SK-N-SH (cell line): ENCODE measurements at regions not wholly inside any gene's neighbourhood (a gene's known extent, or its start where the extent isn't known, plus 50 kb on each side); places are given as distances from the start of the nearest gene placed in this dataset.

Source experiments
- CTCF ChIA-PET: fragments of 300-600, 350-600 bp; formaldehyde crosslinking; extraction: SDS; loops from one replicate; lab custom pipeline; 2021; lab: Yijun Ruan, JAX
- POLR2A ChIA-PET: fragments of 350-600 bp; sonication (Branson Sonifier 250); formaldehyde crosslinking; extraction: SDS; loops from one replicate; lab custom pipeline; 2020; ENCODE audit warnings: antibody characterized with exemption, inconsistent platforms; lab: Yijun Ruan, JAX
- DNase-seq: peaks from one replicate; pipeline ENCODE4 v3.0.0; 2012
- H2AFZ ChIP-seq: fragments of 200-600 bp; sonication (generic); 2 replicates; pipeline ENCODE4 v1.8.1; 2016; ENCODE audit warnings: antibody characterized with exemption, mild to moderate bottlenecking, low read depth
- H3F3A ChIP-seq: fragments of 200-600 bp; sonication (generic); replicated peaks from 2 replicates; pipeline ENCODE3; 2016; ENCODE audit warnings: antibody characterized with exemption, mild to moderate bottlenecking; ENCODE audit not compliant: insufficient read depth
- H3K27ac ChIP-seq, 2 experiments: fragments of 200-500 bp in 1 of 2; fragments of 200-600 bp in 1 of 2; sonication (Bioruptor generic) in 1 of 2; sonication (generic), shearing (Covaris generic) in 1 of 2; 2 replicates each; pipeline versions ENCODE4 v1.5.1 to v1.6.1; 2014 to 2016; ENCODE audit warnings: low read depth in 2 of 2, inconsistent platforms in 1 of 2, low read length in 1 of 2, mild to moderate bottlenecking in 1 of 2, mixed read lengths in 1 of 2
- H3K27me3 ChIP-seq: fragments of 200-600 bp; sonication (generic), shearing (Covaris generic); 2 replicates; pipeline ENCODE4 v1.6.1; 2016; ENCODE audit warnings: mixed run types; ENCODE audit not compliant: insufficient read depth
- H3K36me3 ChIP-seq, 2 experiments: fragments of 200-500 bp in 1 of 2; fragments of 200-600 bp in 1 of 2; sonication (Bioruptor generic) in 1 of 2; sonication (generic) in 1 of 2; replicated peaks in 1 of 2; 2 replicates each; pipeline versions ENCODE3 to v1.5.1; 2014 to 2016; ENCODE audit warnings: low read length in 1 of 2, mild to moderate bottlenecking in 1 of 2; ENCODE audit not compliant: insufficient read depth in 2 of 2, control insufficient read depth in 1 of 2
- H3K4me1 ChIP-seq, 2 experiments: fragments of 200-500 bp in 1 of 2; fragments of 200-600 bp in 1 of 2; sonication (Bioruptor generic) in 1 of 2; sonication (generic), shearing (Covaris generic) in 1 of 2; 2 replicates each; pipeline versions ENCODE4 v1.5.1 to v1.6.1; 2014 to 2016; ENCODE audit warnings: low read depth in 1 of 2, low read length in 1 of 2, mixed run types in 1 of 2; ENCODE audit not compliant: insufficient read depth in 2 of 2, control insufficient read depth in 1 of 2
- H3K4me2 ChIP-seq: fragments of 200-600 bp; sonication (generic), shearing (Covaris generic); 2 replicates; pipeline ENCODE4 v1.6.1; 2017; ENCODE audit warnings: mixed run types
- H3K4me3 ChIP-seq, 2 experiments: fragments of 200-500 bp in 1 of 2; fragments of 200-600 bp in 1 of 2; sonication (Bioruptor generic) in 1 of 2; sonication (generic), shearing (Covaris generic) in 1 of 2; 2 replicates each; pipeline versions ENCODE4 v1.5.1 to v1.8.1; 2014 to 2016; ENCODE audit warnings: low read depth in 2 of 2, inconsistent platforms in 1 of 2, low read length in 1 of 2, mild to moderate bottlenecking in 1 of 2, mixed read lengths in 1 of 2, moderate library complexity in 1 of 2
- H3K79me2 ChIP-seq: fragments of 200-600 bp; sonication (generic); 2 replicates; pipeline ENCODE4 v1.8.1; 2017; ENCODE audit warnings: mild to moderate bottlenecking; ENCODE audit not compliant: insufficient read depth
- H3K9ac ChIP-seq: fragments of 200-600 bp; sonication (generic); 2 replicates; pipeline ENCODE4 v1.6.1; 2017; ENCODE audit warnings: mixed run types
- H3K9me2 ChIP-seq: fragments of 200-600 bp; sonication (generic); 2 replicates; pipeline ENCODE4 v1.6.1; 2017; ENCODE audit warnings: mixed run types
- H3K9me3 ChIP-seq: fragments of 200-600 bp; sonication (generic); 2 replicates; pipeline ENCODE4 v1.6.1; 2017; ENCODE audit warnings: mixed run types, mild to moderate bottlenecking, moderate library complexity
- H4K20me1 ChIP-seq: fragments of 200-600 bp; sonication (generic); 2 replicates; pipeline ENCODE4 v1.6.1; 2017; ENCODE audit warnings: mild to moderate bottlenecking, mixed run types; ENCODE audit not compliant: insufficient read depth
- CTCF ChIP-seq: fragments of 200-600 bp; sonication (generic); IDR thresholded peaks from 2 replicates; pipeline ENCODE4 v1.6.1; 2017; ENCODE audit warnings: antibody characterized with exemption, mild to moderate bottlenecking, moderate library complexity
- ELF1 ChIP-seq: IDR thresholded peaks from 2 replicates; pipeline ENCODE4 v1.4.0; 2012
- EP300 ChIP-seq, 2 experiments: IDR thresholded peaks; 2 replicates each; pipeline versions ENCODE4 v1.4.0 to v1.6.1; 2012; ENCODE audit warnings: borderline replicate concordance in 1 of 2, low read depth in 1 of 2, low read length in 1 of 2
- EZH2phosphoT487 ChIP-seq: fragments of 200-600 bp; sonication (generic); IDR thresholded peaks from 2 replicates; pipeline ENCODE4 v1.6.1; 2017; ENCODE audit warnings: low read depth, mixed run types, mild to moderate bottlenecking, antibody characterized with exemption, moderate library complexity, borderline replicate concordance
- FOSL2 ChIP-seq: IDR thresholded peaks from 2 replicates; pipeline ENCODE4 v1.4.0; 2012; ENCODE audit warnings: low read depth, mild to moderate bottlenecking, moderate library complexity, borderline replicate concordance
- FOXM1 ChIP-seq: IDR thresholded peaks from 2 replicates; pipeline ENCODE4 v1.4.0; 2012; ENCODE audit warnings: low read depth, mild to moderate bottlenecking
- GABPA ChIP-seq: IDR thresholded peaks from 2 replicates; pipeline ENCODE4 v1.4.0; 2012; ENCODE audit warnings: low read depth, mild to moderate bottlenecking
- GATA2 ChIP-seq: sonication (generic); formaldehyde crosslinking; IDR thresholded peaks from 2 replicates; pipeline ENCODE4 v1.5.0; 2020; ENCODE audit warnings: mild to moderate bottlenecking, missing genetic modification reagents
- JUND ChIP-seq: IDR thresholded peaks from 2 replicates; pipeline ENCODE4 v1.4.0; 2012
- MAX ChIP-seq: IDR thresholded peaks from 2 replicates; pipeline ENCODE4 v1.4.0; 2012; ENCODE audit warnings: low read depth
- NRF1 ChIP-seq: IDR thresholded peaks from 2 replicates; pipeline ENCODE4 v1.6.1; 2012; ENCODE audit warnings: low read depth, mild to moderate bottlenecking, low read length
- RXRA ChIP-seq: IDR thresholded peaks from 2 replicates; pipeline ENCODE4 v1.4.0; 2012; ENCODE audit warnings: low read depth, mild to moderate bottlenecking, borderline replicate concordance
- SMC3 ChIP-seq: IDR thresholded peaks from 2 replicates; pipeline ENCODE4 v1.6.1; 2012; ENCODE audit warnings: low read depth, low read length, improper control_type of control experiment
- USF1 ChIP-seq: IDR thresholded peaks from 2 replicates; pipeline ENCODE4 v1.4.0; 2012; ENCODE audit warnings: low read depth, borderline replicate concordance
- YY1 ChIP-seq: IDR thresholded peaks from 2 replicates; pipeline ENCODE4 v1.4.0; 2012; ENCODE audit warnings: low read depth, mild to moderate bottlenecking
- ZBTB33 ChIP-seq: IDR thresholded peaks from 2 replicates; pipeline ENCODE4 v1.4.0; 2012; ENCODE audit warnings: low read depth, borderline replicate concordance
- WGBS: methylation state at CpG from one replicate; pipeline ENCODE4 v1.1.6; 2017; ENCODE audit warnings: low lambda C conversion rate; 5-methylcytosine and 5-hydroxymethylcytosine counted together

- no peak overlapping the region for H2AFZ ChIP-seq
- H3K27me3 ChIP-seq: no peaks in the 10 kb centered on the region; the same call in 1 of the 2 replicates
- H3K27ac ChIP-seq: no peak overlapping the region
- H3K4me1 ChIP-seq: no peaks in the 10 kb centered on the region
- H3K9me2 ChIP-seq: no peaks in the 10 kb centered on the region
- no peak for DNase-seq
- H3K36me3 ChIP-seq: no peaks in the 10 kb centered on the region
- no peaks in the 10 kb centered on the region for H4K20me1 ChIP-seq
- TF ChIP-seq ZBTB33: no peak
- TF ChIP-seq YY1: no peak
- TF ChIP-seq USF1: no peak
- no peak for TF ChIP-seq GABPA
- TF ChIP-seq FOSL2: no peak
- TF ChIP-seq GATA2 (CRISPR knock-in tag): no peak
- no peak for TF ChIP-seq ELF1
- TF ChIP-seq CTCF: no peak
- TF ChIP-seq FOXM1: no peak
- TF ChIP-seq NRF1: no peak
- TF ChIP-seq EZH2phosphoT487: no peak
- no peak for TF ChIP-seq RXRA
- TF ChIP-seq MAX: no peak
- TF ChIP-seq EP300 (IDR thresholded peaks at IDR 0.05; ENCODE audit: borderline replicate concordance in 1 of 2, low read depth in 1 of 2, low read length in 1 of 2): no peak
- no peak for TF ChIP-seq JUND
- TF ChIP-seq SMC3: no peak
- H3K9ac ChIP-seq: no peak overlapping the region
- H3K9me3 ChIP-seq: no peaks in the 10 kb centered on the region
- H3K79me2 ChIP-seq: no peaks in the 10 kb centered on the region
- WGBS: 58% methylated on average over 23 of the region's 23 CpGs
- ChIA-PET CTCF (no interaction called here), POLR2A (no interaction called here)
- H3K4me3 ChIP-seq: no peak overlapping the region
- H3K4me2 ChIP-seq: no peak overlapping the region
- no peaks in the 10 kb centered on the region for H3F3A ChIP-seq
Observed at GRCh38 chr13:112150352-112150751, 83.4 kb downstream of the SOX1 start.
